Left ventricle myocardium inferior (tissue), 1 donor: ENCODE measurements at regions not wholly inside any gene's neighbourhood (a gene's known extent, or its start where the extent isn't known, plus 50 kb on each side); places are given as distances from the start of the nearest gene placed in this dataset.
"Not testable (repeated sequence)": the region's sequence is repeated elsewhere in the genome, so short reads cannot be mapped to it uniquely, and the experiment has no call there.

Experiments
- DNase-seq: peaks from one replicate; pipeline ENCODE4 v3.0.0-alpha.2; 2020
- H3K27ac ChIP-seq: fragments of 200-600 bp; replicated peaks from 2 replicates; pipeline ENCODE4 v1.8.0; 2021
- H3K27me3 ChIP-seq: fragments of 200-600 bp; 2 replicates; pipeline ENCODE4 v1.8.0; 2021; ENCODE audit warnings: low read depth
- H3K36me3 ChIP-seq: fragments of 200-600 bp; 2 replicates; pipeline ENCODE4 v1.8.0; 2021
- H3K4me1 ChIP-seq: fragments of 200-600 bp; 2 replicates; pipeline ENCODE4 v1.8.0; 2021
- H3K4me3 ChIP-seq: fragments of 200-600 bp; 2 replicates; pipeline ENCODE4 v1.8.0; 2021; ENCODE audit warnings: mild to moderate bottlenecking, moderate library complexity
- H3K9me3 ChIP-seq: fragments of 200-600 bp; replicated peaks from 2 replicates; pipeline ENCODE4 v1.8.0; 2021
- intact Hi-C: fragments of 100-400 bp; cut with micrococcal nuclease; formaldehyde crosslinking; loops from one replicate; pipeline ENCODE4 v1.11.0; 2022
- TF ChIP-seq, protein P1 (sequence below): fragments of 200-600 bp; IDR thresholded peaks from 2 replicates; pipeline ENCODE4 v1.8.0; 2021; ENCODE audit warnings: antibody characterized with exemption, mild to moderate bottlenecking, borderline replicate concordance
- donor health status: DM: no; HTN: yes; CAD: no; lungs with severe emphysema.

DNA sequence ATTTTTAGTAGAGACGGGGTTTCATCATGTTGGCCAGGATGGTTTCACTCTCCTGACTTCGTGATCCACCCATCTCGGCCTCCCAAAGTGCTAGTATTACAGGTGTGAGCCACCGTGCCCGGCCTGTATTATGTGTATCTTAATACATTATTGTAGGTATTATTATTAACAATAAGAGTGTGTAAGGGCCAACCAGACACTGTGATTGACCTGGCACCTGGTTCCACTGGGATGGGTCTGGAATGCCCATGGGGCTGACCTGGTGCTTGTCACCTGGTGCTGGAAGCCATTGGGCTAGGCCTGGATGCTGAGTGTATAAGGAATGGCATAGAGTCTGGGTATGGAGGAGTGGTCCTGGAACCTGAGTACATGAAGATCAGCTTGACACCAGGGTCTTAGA lies 906.9 kb upstream of the TMEFF2 start:
- Histone ChIP-seq H3K9me3 (no peaks in the 10 kb centered on the region), H3K27me3 (no peaks in the 10 kb centered on the region), H3K4me1 (no peaks in the 10 kb centered on the region), H3K4me3 (no peak overlapping the region), H3K36me3 (no peaks in the 10 kb centered on the region), H3K27ac (no peak overlapping the region)
- no peak for DNase-seq
- intact Hi-C loops, result no loop called here
- TF ChIP-seq, protein P1, sequence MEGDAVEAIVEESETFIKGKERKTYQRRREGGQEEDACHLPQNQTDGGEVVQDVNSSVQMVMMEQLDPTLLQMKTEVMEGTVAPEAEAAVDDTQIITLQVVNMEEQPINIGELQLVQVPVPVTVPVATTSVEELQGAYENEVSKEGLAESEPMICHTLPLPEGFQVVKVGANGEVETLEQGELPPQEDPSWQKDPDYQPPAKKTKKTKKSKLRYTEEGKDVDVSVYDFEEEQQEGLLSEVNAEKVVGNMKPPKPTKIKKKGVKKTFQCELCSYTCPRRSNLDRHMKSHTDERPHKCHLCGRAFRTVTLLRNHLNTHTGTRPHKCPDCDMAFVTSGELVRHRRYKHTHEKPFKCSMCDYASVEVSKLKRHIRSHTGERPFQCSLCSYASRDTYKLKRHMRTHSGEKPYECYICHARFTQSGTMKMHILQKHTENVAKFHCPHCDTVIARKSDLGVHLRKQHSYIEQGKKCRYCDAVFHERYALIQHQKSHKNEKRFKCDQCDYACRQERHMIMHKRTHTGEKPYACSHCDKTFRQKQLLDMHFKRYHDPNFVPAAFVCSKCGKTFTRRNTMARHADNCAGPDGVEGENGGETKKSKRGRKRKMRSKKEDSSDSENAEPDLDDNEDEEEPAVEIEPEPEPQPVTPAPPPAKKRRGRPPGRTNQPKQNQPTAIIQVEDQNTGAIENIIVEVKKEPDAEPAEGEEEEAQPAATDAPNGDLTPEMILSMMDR, result no peak

DNA sequence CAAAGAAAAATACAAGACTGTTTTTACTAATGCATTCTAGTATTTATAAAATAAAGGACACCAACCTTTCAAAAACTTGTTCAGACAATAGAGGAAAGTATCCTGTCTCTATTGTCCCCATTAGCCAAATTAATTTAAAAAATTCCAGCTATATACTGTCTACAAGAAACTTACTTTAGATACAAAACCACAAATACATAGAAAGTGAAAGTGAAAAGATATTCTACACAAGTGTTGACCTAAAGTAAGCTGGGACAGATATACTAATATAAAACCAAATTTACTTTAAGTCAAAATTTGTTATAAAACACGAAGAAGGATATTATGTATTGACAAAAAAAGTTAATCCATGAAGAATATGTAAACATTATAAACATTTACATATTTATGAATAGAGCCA lies 893.3 kb upstream of the TMEFF2 start:
- no peaks in the 10 kb centered on the region for H3K9me3 ChIP-seq
- no peaks in the 10 kb centered on the region for H3K4me1 ChIP-seq
- no peak for DNase-seq
- H3K27ac ChIP-seq, result no peak overlapping the region
- no peaks in the 10 kb centered on the region for H3K36me3 ChIP-seq
- TF ChIP-seq, protein P1, result no peak
- intact Hi-C loops, result no loop called here
- no peaks in the 10 kb centered on the region for H3K27me3 ChIP-seq
- no peak overlapping the region for H3K4me3 ChIP-seq

DNA sequence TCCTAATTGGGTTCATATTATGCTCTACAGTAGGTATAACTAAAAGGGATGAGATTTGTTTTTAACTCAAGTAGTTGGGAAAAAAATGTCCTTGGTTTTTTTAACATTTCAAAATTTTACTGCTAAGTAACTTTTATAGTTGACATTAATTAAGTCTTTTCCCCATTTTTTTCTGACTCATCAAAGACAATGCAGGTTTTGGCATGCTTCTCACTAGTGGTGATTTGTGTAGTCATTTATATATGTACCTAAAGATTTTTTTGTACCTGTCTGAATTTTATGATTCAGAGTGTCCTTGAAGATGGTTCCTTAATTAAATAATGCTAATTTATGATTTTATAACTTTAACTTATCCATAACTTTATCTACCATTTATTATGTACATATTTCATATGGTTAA lies 882.3 kb upstream of the TMEFF2 start:
- Histone ChIP-seq H3K27me3 (no peaks in the 10 kb centered on the region), H3K4me3 (no peak overlapping the region), H3K9me3 (no peaks in the 10 kb centered on the region), H3K36me3 (no peaks in the 10 kb centered on the region), H3K27ac (no peak overlapping the region), H3K4me1 (no peaks in the 10 kb centered on the region)
- DNase-seq, result no peak
- TF ChIP-seq, protein P1, result no peak
- intact Hi-C loops, result no loop called here

DNA sequence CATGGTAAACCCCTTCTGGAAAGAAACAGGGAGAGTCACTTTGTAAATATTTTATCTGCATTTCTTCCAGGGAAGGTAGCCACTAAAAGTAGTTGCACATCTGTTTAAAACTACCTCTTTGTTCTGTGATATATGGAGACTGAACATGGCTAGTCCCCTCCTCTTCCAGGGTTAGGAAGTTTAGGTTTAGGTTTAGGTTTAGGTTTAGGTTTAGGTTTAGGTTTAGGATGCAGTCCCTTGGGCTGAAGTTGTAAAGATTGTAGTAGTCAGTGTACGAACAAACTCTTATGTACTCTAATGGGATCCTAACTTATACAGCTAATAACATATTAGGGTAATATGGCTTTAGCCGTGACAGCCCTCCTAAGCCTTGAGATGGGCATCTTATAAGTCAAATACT lies 880.2 kb upstream of the TMEFF2 start:
- peaks cover 15% of the 10 kb centered on the region for H3K9me3 ChIP-seq
- no peak for DNase-seq
- H3K27me3 ChIP-seq, result no peaks in the 10 kb centered on the region
- TF ChIP-seq, protein P1, result no peak
- no peak overlapping the region for H3K27ac ChIP-seq
- no peaks in the 10 kb centered on the region for H3K36me3 ChIP-seq
- no peaks in the 10 kb centered on the region for H3K4me1 ChIP-seq
- no peak overlapping the region for H3K4me3 ChIP-seq
- intact Hi-C loops, result no loop called here

DNA sequence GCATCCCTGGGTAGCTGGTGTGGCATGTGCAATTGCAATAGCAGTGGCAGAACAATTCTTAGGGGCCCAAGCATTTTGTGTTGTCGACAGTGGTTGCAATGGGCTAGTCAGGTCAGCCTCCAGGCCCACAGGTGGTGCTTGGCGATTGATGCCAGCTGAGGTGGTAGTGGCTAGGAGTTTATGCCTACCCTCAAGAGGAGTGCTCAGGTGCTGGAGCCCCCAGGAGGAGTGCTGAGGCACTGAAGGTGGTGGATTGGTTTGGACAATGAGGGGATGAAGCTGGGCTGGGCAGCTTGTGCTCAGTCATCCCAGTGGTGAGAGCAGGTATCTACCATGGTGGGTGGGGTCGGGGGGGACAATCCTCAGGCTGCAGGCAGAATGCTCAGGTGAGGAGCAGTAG lies 877.9 kb upstream of the TMEFF2 start:
- Histone ChIP-seq H3K27me3 (no peaks in the 10 kb centered on the region), H3K36me3 (no peaks in the 10 kb centered on the region), H3K9me3 (peaks cover 16% of the 10 kb centered on the region), H3K27ac (no peak overlapping the region), H3K4me1 (no peaks in the 10 kb centered on the region), H3K4me3 (no peak overlapping the region)
- TF ChIP-seq, protein P1, result no peak
- DNase-seq, result no peak
- intact Hi-C loops, result no loop called here

DNA sequence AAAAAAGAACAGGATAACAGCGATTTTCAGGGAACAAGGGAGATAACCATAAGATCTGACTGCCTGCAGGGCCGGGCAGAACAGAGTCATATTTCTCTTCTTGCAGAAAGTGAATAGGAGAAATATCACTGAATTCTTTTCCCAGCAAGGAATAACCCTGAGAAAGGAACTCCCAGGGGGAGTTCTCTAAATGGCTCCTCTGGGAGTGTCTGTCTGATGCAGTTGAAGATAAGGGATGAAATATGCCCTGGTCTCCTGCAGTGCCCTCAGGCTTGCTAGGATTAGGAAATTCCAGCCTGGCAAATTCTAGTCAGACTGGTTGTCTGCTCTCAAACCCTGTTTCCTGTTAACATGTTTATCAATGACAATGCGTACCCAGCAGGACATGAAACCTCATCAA lies 830.8 kb upstream of the TMEFF2 start:
- H3K27me3 ChIP-seq, DNase-seq, intact Hi-C loops, H3K27ac ChIP-seq, H3K4me3 ChIP-seq, H3K36me3 ChIP-seq, H3K4me1 ChIP-seq: not testable (repeated sequence)
- H3K9me3 ChIP-seq, result peaks cover 47% of the 10 kb centered on the region
